Retina (tissue), 1 donor: ENCODE measurements at regions not wholly inside any gene's neighbourhood (a gene's known extent, or its start where the extent isn't known, plus 50 kb on each side); places are given as distances from the start of the nearest gene placed in this dataset.

Experiments
- DNase-seq: peaks from one replicate; pipeline ENCODE4 v3.0.0-alpha.2; 2016

GRCh38 chr1:218686258-218686657 is 341.1 kb downstream of the TGFB2 start:
- no peak for DNase-seq

GRCh38 chr1:218686761-218687160 is 341.6 kb downstream of the TGFB2 start:
- DNase-seq, result no peak

GRCh38 chr1:218692808-218693207 is 347.7 kb downstream of the TGFB2 start:
- DNase-seq, result peak; percentile 51

- DNase-seq, result no peak
Measured at GRCh38 chr1:218693599-218693998, 348.5 kb downstream of the TGFB2 start.

GRCh38 chr1:218694085-218694484 is 348.9 kb downstream of the TGFB2 start:
- no peak for DNase-seq

- DNase-seq, result no peak
Measured at GRCh38 chr1:218694636-218695035, 349.5 kb downstream of the TGFB2 start.

GRCh38 chr1:218695525-218695924 is 350.4 kb downstream of the TGFB2 start:
- no peak for DNase-seq

GRCh38 chr1:218698141-218698540 is 353.0 kb downstream of the TGFB2 start:
- DNase-seq, result no peak

- DNase-seq, result no peak
Measured at GRCh38 chr1:218699421-218699820, 354.3 kb downstream of the TGFB2 start.

GRCh38 chr1:218699865-218700264 is 354.7 kb downstream of the TGFB2 start:
- no peak for DNase-seq

- DNase-seq, result no peak
Measured at GRCh38 chr1:218700666-218701065, 355.5 kb downstream of the TGFB2 start.

GRCh38 chr1:218701131-218701530 is 356.0 kb downstream of the TGFB2 start:
- DNase-seq, result no peak

- DNase-seq, result no peak
Measured at GRCh38 chr1:218702775-218703174, 357.6 kb downstream of the TGFB2 start.

- no peak for DNase-seq
Measured at GRCh38 chr1:218703836-218704235, 358.7 kb downstream of the TGFB2 start.

- DNase-seq, result no peak
Measured at GRCh38 chr1:218705391-218705790, 360.3 kb downstream of the TGFB2 start.

- no peak for DNase-seq
Measured at GRCh38 chr1:218705911-218706893, 361.1 kb downstream of the TGFB2 start.

- DNase-seq, result no peak
Measured at GRCh38 chr1:218711001-218711400, 365.9 kb downstream of the TGFB2 start.

- DNase-seq, result no peak
Measured at GRCh38 chr1:218711884-218712674, 366.9 kb downstream of the TGFB2 start.

- DNase-seq, result no peak
Measured at GRCh38 chr1:218712677-218713076, 367.5 kb downstream of the TGFB2 start.

- DNase-seq, result no peak
Measured at GRCh38 chr1:218715961-218716669, 371.0 kb downstream of the TGFB2 start.

- DNase-seq, result no peak
Measured at GRCh38 chr1:218717575-218717974, 372.4 kb downstream of the TGFB2 start.

GRCh38 chr1:218718206-218718605 is 373.1 kb downstream of the TGFB2 start:
- DNase-seq, result no peak

GRCh38 chr1:218718977-218719376 is 373.8 kb downstream of the TGFB2 start:
- no peak for DNase-seq
